HG03378 (cell line): ENCODE measurements at regions not wholly inside any gene's neighbourhood (a gene's known extent, or its start where the extent isn't known, plus 50 kb on each side); places are given as distances from the start of the nearest gene placed in this dataset.
"Not testable (repeated sequence)": the region's sequence is repeated elsewhere in the genome, so short reads cannot be mapped to it uniquely, and the experiment has no call there.

Experiments
- ATAC-seq: cut with Tn5 transposase; IDR thresholded peaks from one replicate; pipeline ENCODE4 v1.9.1; 2021; ENCODE audit warnings: mild to moderate bottlenecking, moderate library complexity; ENCODE audit not compliant: unreplicated experiment

GRCh38 chr12:116427200-116427930 lies 131.8 kb upstream of the MAP1LC3B2 start:
- ATAC-seq: no peak

- ATAC-seq: no peak
These were observed 129.3 kb upstream of the MAP1LC3B2 start for GRCh38 chr12:116429826-116430360.

DNA sequence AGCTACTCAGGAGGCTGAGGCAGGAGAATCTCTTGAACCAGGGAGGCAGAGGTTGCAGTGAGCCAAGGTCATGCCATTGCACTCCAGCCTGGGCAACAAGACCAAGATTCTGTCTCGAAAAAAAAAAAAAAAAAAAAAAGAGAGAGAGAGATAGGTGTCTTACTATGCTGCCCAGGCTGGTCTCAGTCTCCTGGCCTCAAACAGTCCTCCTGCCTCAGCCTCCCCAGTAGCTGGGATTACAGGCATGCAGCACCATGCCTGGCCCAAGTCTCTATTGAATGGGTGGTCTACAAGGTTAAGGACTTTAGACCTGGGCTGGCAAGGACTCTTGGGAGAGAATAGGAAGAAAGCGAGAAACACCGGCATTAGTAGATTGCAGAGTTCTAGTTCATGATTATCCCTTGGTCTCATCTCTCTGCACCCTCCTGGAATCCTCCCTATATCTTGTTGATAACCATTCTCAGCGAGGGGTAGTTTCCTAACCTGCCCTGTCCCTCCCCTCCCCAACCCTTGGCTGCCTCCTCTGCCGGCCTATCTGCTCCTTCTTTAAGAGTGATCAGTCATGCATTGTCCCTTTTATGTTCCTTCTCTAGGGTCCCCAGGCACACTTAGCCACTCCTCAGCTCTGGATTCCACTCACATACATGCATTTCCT lies 128.1 kb upstream of the MAP1LC3B2 start:
- ATAC-seq: no peak

DNA sequence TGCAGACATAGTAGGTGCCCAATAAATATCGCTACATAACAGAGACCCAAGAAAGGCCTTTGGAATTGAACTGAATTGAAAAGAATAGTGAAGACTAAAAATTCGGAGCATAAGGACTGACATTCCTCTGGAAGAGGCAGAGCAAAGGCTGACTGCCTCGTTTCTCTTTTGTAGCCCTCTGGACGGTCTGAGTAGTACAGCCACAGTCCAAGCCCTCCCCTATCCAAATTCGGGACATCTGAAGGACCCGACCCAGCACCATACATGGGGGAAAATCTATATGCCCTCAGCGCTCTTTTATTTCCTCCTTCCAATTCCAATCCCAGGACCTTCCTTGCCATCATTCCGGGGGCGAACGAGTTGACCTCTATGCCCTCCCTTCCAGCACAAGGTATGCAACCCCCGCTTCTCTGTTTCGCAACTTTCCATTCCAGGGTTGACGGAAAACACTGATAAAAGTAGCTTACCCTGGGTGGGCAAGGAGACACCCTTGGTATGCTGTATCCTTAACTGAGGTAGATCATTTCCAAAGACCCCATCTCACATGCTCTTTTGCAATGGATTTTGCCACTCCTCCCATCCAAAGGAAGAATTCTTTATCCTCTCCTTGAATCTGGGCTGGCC lies 127.4 kb upstream of the MAP1LC3B2 start:
- ATAC-seq: no peak

DNA sequence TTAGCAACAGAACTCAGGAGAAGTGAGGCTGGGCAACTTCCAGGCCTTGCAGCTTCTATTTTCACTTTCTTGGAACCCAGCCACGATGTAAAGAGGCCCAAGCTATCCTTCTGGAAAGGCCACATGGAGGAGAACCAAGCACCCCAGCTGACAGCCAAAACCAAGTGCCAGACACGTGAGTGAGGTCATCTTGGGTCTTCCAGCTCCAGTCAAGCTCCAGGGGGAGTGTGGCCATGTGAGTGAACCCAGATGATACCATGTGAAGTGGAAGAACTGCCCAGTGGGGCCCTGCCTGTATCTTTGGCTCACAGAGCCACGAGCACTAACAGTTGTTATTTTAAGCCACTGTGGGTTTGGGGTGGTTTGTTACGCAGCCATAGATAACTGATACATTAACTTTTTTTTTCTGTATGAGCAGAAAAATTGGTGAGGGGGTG lies 126.8 kb upstream of the MAP1LC3B2 start:
- ATAC-seq: no peak

- ATAC-seq: no peak
These were observed 125.9 kb upstream of the MAP1LC3B2 start for GRCh38 chr12:116433249-116433648.

- ATAC-seq: no peak
These were observed 124.8 kb upstream of the MAP1LC3B2 start for GRCh38 chr12:116434155-116435011.

GRCh38 chr12:116435984-116436383 lies 123.2 kb upstream of the MAP1LC3B2 start:
- no peak for ATAC-seq

- no peak for ATAC-seq
These were observed 122.5 kb upstream of the MAP1LC3B2 start for GRCh38 chr12:116436561-116437249.

- no peak for ATAC-seq
These were observed 117.9 kb upstream of the MAP1LC3B2 start for GRCh38 chr12:116441292-116441691.

DNA sequence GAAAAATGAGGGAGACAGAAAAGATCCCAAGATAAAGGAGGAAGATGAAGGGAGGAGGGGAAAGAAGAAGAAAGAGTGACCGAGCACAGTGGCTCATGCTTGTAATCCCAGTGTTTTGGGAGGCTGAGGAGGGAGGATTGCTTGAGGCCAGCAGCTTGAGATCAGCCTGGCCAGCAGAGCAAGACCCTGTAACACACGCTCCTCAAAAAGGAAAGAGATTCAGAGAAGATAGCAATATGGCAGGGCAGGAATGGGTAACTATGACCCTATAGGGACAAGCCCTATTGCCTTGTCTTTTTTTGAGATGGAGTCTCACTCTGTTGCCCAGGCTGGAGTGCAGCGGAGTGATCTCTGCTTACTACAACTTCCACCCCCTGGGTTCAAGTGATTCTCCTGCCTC lies 116.9 kb upstream of the MAP1LC3B2 start:
- no peak for ATAC-seq

GRCh38 chr12:116442946-116443345 lies 116.2 kb upstream of the MAP1LC3B2 start:
- ATAC-seq: no peak

- ATAC-seq: no peak
These were observed 115.2 kb upstream of the MAP1LC3B2 start for GRCh38 chr12:116443821-116444589.

DNA sequence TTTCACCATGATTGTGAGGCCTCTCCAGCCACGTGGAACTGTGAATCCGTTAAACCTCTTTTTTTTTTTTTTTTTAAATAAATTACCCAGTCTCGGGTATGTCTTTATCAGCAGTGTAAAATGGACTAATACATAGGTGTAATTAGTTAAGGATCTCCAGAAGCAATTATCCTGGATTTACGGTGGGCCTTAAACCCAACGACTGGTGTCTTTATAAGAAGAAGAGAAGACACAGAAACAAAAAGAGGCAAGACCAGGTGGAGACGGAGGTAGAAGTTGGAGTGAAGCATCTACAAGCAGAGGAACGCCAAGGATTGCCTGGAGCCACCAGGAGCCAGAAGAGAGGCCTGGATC lies 114.6 kb upstream of the MAP1LC3B2 start:
- no peak for ATAC-seq

GRCh38 chr12:116448165-116448739 lies 110.9 kb upstream of the MAP1LC3B2 start:
- ATAC-seq: no peak

DNA sequence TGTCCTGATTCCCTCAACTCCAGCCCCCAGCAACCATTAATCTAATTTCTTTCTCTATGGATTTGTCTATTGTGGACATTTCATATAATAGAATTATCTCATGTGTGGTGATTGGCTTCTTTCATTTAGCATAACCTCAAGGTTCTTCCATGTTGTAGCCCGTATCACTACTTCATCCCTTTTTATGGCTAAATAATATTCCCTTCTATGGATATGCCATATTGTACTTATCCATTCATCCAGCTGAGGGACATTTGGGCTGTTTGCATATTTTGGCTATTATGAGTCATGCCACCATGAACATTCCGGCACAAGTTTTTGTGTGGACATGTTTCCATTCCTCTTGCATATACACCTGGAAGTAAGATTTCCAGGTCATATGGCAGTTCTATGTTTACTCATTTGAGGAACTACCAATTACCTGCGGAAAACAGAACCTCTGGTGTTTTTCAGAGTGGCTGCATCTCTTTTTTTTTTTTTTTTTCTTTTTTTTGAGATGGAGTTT lies 108.7 kb upstream of the MAP1LC3B2 start:
- no peak for ATAC-seq

DNA sequence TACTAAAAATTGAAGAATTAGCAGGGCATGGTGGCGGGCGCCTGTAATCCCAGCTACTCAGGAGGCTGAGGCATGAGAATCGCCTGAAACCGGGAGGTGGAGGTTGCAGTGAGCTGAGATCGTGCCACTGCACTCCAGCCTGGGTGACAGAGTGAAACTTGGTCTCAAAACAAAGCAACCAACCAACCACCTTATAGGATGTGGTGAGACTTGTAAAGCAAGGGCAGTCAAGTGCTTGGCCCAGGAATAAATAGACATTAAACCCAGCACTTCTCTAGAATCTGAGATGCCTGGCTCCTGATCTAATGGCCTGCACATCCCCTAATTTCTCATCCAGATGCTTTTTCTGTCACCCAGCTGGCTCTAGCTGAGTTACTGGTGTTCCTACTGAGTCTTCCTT lies 106.2 kb upstream of the MAP1LC3B2 start:
- not testable (repeated sequence) for ATAC-seq

GRCh38 chr12:116453631-116454030 lies 105.5 kb upstream of the MAP1LC3B2 start:
- no peak for ATAC-seq

DNA sequence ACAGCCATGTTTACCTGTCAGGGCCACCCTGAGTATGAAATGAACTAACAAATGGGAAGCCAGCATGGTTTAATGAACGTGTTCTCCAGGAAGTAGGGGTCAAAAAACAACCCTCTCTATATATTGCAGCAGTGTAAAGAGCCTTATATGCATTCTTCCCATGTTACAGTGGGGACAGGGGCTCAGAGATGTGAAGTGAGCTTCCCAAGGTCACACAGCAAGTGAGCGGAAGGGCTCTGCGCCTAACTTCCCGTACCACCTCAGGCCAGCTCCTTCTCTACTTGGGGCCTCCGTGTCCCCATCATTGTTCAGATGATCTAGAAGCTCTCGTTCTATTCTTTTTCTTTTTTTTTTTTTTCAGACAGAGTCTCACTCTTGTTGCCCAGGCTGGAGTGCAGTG lies 105.1 kb upstream of the MAP1LC3B2 start:
- no peak for ATAC-seq
